Fibroblast of pulmonary artery (primary cell): ENCODE measurements at regions not wholly inside any gene's neighbourhood (a gene's known extent, or its start where the extent isn't known, plus 50 kb on each side); places are given as distances from the start of the nearest gene placed in this dataset.

Experiments
- DNase-seq: peaks from one replicate; pipeline ENCODE4 v3.0.0-alpha.2; 2010; ENCODE audit warnings: low read depth
- H3K4me3 ChIP-seq: replicated peaks from 2 replicates; pipeline ENCODE4 v1.5.1; 2011; ENCODE audit warnings: low read depth, mild to moderate bottlenecking, control low read depth, low read length, moderate library complexity
- CTCF ChIP-seq: IDR thresholded peaks from 2 replicates; pipeline ENCODE4 v1.5.1; 2011; ENCODE audit warnings: mild to moderate bottlenecking, control low read depth, low read length, inconsistent platforms; ENCODE audit errors: missing control alignments

GRCh38 chr3:103825586-103825985 lies 1390.8 kb downstream of the ZPLD1 start:
- no peak for DNase-seq
- H3K4me3 ChIP-seq, result no peak overlapping the region
- TF ChIP-seq CTCF, result no peak

- no peak overlapping the region for H3K4me3 ChIP-seq
- TF ChIP-seq CTCF, result no peak
- no peak for DNase-seq
Measured at GRCh38 chr3:103829723-103830326, 1395.0 kb downstream of the ZPLD1 start.

- H3K4me3 ChIP-seq, result no peak overlapping the region
- DNase-seq, result no peak
Measured at GRCh38 chr3:103847081-103848062, 1412.6 kb downstream of the ZPLD1 start.

GRCh38 chr3:103851793-103852192 lies 1417.0 kb downstream of the ZPLD1 start:
- H3K4me3 ChIP-seq, result no peak overlapping the region
- DNase-seq, result no peak
- no peak for TF ChIP-seq CTCF

More at GRCh38 chr3:103847081-103848062, 1412.6 kb downstream of the ZPLD1 start:
- no peak for TF ChIP-seq CTCF

- DNase-seq, result no peak
- no peak overlapping the region for H3K4me3 ChIP-seq
- no peak for TF ChIP-seq CTCF
Measured at GRCh38 chr3:103862415-103862814, 1427.6 kb downstream of the ZPLD1 start.

GRCh38 chr3:103863381-103863780 lies 1428.6 kb downstream of the ZPLD1 start:
- H3K4me3 ChIP-seq, result no peak overlapping the region
- no peak for TF ChIP-seq CTCF
- DNase-seq, result no peak
